HAP-1 (cell line): ENCODE measurements at regions not wholly inside any gene's neighbourhood (a gene's known extent, or its start where the extent isn't known, plus 50 kb on each side); places are given as distances from the start of the nearest gene placed in this dataset.

Experiments
- DNase-seq, 2 experiments: peaks; one replicate each; pipeline ENCODE4 v3.0.0-alpha.2; 2016 to 2020; ENCODE audit warnings: low spot score in 2 of 2
- H3K27me3 ChIP-seq: fragments of 250-450 bp; sonication (Bioruptor Pico); 2 replicates; pipeline ENCODE4 v1.5.1; 2020; ENCODE audit warnings: low read depth, mild to moderate bottlenecking, moderate library complexity
- H3K36me3 ChIP-seq: fragments of 250-450 bp; sonication (Bioruptor Pico); replicated peaks from 2 replicates; pipeline ENCODE4 v1.5.1; 2020; ENCODE audit warnings: mild to moderate bottlenecking
- H3K4me1 ChIP-seq: fragments of 250-450 bp; sonication (Bioruptor Pico); 2 replicates; pipeline ENCODE4 v1.5.1; 2020; ENCODE audit warnings: mild to moderate bottlenecking
- H3K4me3 ChIP-seq: fragments of 250-450 bp; sonication (Bioruptor Pico); 2 replicates; pipeline ENCODE4 v1.5.1; 2020; ENCODE audit warnings: mild to moderate bottlenecking, moderate library complexity
- H3K9me3 ChIP-seq: fragments of 250-450 bp; sonication (Bioruptor Pico); 2 replicates; pipeline ENCODE4 v1.5.1; 2020; ENCODE audit warnings: mild to moderate bottlenecking, moderate library complexity
- in situ Hi-C: fragments of 300-500 bp; cut with MboI; formaldehyde crosslinking; loops from 3 replicates; pipeline ENCODE4 v1.14.3; 2020; ENCODE audit warnings: low sequenced_read_pairs, inconsistent platforms, mixed read lengths

DNA sequence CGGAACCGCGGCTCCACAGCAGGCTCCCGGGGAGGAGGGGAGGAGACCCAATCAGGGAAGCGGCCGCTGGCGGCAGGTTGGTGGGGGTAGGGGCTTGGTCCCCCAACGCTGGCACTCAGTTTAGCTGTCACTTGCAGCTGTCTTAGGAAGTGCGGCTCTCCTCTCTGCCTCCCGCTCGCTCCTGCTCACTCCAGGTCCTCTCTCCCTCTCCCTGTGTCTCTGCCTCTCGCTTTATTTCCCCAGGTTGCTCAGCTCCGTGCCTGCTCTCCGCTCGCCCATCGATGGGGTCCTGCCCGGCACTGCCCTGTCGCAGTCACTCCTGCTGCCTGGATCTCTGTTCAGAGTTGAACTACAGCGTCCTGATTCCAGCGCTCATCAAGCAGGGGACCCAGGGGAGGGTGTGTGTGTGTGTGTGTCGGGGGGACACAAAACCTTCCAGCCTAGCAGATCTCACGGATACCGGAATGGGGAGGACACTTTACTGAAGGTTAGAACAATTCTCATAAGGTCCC, 145.6 kb downstream of the ENGASE start:
- Histone ChIP-seq H3K36me3 (no peaks in the 10 kb centered on the region), H3K27me3 (peaks cover 43% of the 10 kb centered on the region), H3K4me3 (no peak overlapping the region), H3K9me3 (no peaks in the 10 kb centered on the region), H3K4me1 (no peaks in the 10 kb centered on the region)
- in situ Hi-C loops: no loop called here
- DNase-seq: no peak

DNA sequence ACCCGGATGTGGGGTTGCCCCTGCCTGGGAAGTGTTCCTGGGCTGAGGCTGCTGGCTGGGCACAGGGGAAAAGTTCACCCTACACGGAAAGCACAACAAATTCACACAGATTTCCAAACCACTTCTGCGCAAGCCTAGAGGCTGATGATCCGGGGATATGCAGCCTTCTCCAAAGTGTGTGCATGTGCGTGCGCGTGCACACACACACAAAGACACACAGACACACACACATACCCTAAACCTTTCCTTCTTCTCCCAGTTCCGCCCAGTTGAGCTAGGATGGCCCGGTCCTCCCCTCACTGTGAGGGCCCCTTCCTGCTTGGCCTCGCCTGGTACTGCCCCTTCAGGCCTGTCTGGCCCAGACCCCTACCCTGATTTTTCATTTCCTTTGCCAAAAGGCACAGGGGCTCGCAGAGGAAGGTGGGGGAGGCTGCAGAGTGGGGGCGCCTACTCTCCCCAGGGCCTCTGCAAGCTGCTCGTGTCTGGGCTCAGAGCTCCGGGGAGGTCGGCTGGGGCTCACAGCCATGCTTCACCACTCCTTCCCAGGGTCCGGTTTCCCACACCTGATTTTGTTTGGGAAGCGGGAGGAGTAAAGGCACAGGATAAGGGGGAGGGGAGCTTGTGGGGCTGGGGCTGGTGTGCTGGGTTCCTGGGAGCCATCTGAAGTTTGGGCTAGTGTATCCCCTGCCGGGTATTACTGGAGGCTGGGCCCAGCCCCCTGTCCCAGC, 144.7 kb downstream of the ENGASE start:
- no peak for DNase-seq
- in situ Hi-C loops: no loop called here
- Histone ChIP-seq H3K36me3 (no peaks in the 10 kb centered on the region), H3K27me3 (peaks cover 51% of the 10 kb centered on the region), H3K4me3 (no peak overlapping the region), H3K9me3 (no peaks in the 10 kb centered on the region), H3K4me1 (no peaks in the 10 kb centered on the region)

DNA sequence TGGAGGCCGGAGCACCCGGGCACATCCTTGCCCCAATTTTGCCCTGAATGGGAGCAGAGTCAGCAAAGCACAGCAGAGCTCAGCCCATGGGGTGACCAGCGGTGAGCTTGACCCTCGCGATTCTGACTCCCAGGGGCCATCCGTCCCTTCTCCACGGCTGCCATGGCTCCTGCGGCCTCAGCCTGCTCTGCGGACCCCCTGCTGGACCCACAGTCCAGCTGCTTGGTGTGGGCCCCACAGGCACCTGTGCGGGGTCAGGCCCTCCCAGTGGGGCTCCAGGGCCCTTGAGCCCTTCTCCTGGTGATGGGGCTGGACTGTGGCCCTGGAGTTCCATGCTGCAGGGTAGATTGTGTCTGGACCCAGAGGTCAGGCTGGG, 144.2 kb downstream of the ENGASE start:
- DNase-seq: no peak
- Histone ChIP-seq H3K4me1 (no peaks in the 10 kb centered on the region), H3K36me3 (no peaks in the 10 kb centered on the region), H3K9me3 (no peaks in the 10 kb centered on the region), H3K4me3 (no peak overlapping the region), H3K27me3 (peaks cover 51% of the 10 kb centered on the region)
- in situ Hi-C loops: no loop called here

DNA sequence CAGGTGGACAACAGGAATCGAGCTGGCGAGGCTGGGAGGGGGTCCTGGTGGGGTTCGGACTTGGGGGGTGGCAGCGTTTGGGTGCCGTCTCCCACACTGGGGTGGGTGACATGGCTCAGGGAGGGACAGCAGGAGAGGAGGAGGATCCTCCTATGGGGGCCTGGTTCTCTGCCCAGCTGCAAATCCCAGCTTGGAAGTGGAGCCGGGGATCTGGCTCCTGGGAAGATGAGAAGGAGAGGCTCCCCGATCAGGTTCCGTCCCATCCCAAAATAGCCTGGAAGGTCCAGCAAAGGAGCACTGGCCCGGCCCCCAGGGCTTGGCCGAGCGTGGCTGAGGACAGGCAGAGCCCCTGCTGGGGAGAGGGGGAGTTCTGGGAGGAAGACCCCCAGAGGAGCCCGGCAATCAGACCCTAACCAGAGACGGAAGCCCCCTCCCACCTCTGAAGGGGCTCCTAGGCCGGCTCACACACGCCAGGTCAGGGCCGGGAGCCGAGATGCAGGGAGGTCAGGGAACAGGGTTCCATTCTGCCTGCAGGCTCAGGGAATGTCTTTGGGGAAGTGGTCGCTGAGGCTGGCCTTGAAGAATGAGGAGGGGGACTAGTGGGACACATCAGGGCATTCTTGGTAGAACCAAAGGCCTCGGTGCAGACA, 143.7 kb downstream of the ENGASE start:
- Histone ChIP-seq H3K4me1 (no peaks in the 10 kb centered on the region), H3K27me3 (peaks cover 48% of the 10 kb centered on the region), H3K36me3 (no peaks in the 10 kb centered on the region), H3K9me3 (no peaks in the 10 kb centered on the region), H3K4me3 (no peak overlapping the region)
- in situ Hi-C loops: no loop called here
- no peak for DNase-seq

DNA sequence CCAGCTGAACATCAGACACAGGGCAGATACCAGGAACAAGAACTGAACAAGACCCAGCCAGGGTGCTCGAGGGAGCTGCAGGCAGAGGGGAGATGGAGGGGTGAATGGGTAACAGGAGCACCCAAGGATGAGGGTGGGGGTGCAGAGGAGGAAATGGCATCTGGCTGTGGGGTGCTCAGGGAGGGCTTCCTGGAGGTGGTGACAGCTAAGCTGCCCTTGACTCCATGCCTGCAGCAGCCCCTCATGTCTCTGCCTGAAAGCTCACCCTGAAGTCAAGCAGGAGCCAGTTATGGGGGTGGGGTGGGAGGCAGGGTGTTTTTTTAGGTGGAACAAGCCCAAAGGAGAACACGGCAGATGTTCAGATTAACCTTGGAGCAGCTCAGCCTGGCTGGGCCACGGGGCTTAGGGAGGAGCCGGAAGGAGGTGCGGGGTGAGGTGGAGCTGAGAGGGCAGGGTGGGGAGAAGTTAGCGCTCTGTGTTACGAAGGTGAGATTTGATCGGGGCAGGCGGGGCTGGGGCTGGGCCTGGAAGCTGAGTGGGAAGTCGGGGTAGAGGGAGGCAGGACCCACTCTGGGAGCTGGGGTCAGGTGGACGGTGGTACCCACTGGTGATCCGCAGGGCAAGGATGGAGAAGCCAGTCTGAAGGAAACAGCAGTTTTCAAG, 143.0 kb downstream of the ENGASE start:
- no peaks in the 10 kb centered on the region for H3K4me1 ChIP-seq
- H3K36me3 ChIP-seq: no peaks in the 10 kb centered on the region
- peaks cover 50% of the 10 kb centered on the region for H3K27me3 ChIP-seq

DNA sequence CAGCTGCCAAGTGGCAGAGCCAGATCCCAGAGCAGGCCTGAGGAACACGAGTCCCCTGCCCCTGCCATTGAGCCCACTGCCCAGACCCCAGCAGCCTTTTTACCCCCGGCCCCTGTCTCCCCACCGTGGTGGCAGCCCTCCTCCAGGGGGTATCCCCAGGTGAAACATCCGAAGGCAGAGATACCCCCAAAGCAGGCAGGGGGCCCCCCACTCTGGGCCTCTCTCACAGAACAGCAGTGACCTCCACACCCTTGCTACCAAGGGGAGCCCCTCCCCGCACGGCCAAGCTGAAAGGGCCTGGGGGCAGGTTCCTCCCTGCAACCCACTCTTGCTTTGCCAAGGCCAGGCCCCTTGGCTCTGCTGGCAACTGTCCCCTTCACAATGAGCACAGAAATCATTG, 142.2 kb downstream of the ENGASE start:
- no peaks in the 10 kb centered on the region for H3K9me3 ChIP-seq
- H3K36me3 ChIP-seq: no peaks in the 10 kb centered on the region
- peaks cover 58% of the 10 kb centered on the region for H3K27me3 ChIP-seq
- in situ Hi-C loops: no loop called here
- H3K4me1 ChIP-seq: no peaks in the 10 kb centered on the region
- no peak for DNase-seq
- no peak overlapping the region for H3K4me3 ChIP-seq

More for the DNA sequence above, 143.0 kb downstream of the ENGASE start:
- in situ Hi-C loops: no loop called here
- Histone ChIP-seq H3K9me3 (no peaks in the 10 kb centered on the region), H3K4me3 (no peak overlapping the region)
- DNase-seq: no peak

DNA sequence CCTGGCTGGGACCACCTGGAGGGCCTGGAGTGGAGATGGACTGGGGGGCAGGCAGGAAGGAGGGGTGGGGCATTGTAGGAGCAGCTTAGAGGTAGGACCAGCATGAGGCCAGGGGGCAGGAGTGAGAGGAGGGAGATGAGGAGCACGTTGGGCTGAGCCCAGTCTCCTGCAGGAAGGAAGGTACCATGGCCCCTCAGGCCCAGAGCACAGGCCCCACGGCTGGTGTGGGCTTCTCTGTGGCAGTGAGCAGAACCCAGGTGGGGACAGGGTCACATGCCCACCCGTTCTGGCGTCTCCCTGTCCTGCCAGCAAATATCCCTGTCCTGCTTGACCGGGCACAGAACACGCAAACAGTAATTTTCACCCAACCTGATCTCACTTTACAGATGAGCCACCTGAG, 141.8 kb downstream of the ENGASE start:
- Histone ChIP-seq H3K36me3 (no peaks in the 10 kb centered on the region), H3K27me3 (peaks cover 59% of the 10 kb centered on the region), H3K4me1 (no peaks in the 10 kb centered on the region), H3K9me3 (no peaks in the 10 kb centered on the region), H3K4me3 (no peak overlapping the region)
- DNase-seq: no peak
- in situ Hi-C loops: no loop called here

DNA sequence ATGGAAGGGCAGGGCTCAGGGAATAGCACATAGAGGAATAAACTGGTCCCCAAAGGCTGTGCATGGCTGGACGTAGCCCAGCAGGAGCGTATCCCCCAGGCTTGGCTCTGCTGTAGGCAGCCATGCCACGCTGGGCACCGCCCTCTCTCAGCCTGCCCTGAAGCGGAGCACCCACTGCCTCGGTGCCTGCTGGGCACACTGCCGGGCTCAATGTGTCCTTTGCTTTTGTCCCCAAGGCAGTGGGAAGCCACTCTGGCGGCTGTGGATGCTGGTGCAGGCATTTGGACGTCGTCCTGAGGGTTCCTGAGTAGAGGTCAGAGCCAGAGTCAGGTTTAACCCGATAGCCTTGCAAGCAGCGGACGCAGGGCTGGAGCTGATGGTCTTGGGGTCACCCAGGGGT, 141.0 kb downstream of the ENGASE start:
- peaks cover 59% of the 10 kb centered on the region for H3K27me3 ChIP-seq

DNA sequence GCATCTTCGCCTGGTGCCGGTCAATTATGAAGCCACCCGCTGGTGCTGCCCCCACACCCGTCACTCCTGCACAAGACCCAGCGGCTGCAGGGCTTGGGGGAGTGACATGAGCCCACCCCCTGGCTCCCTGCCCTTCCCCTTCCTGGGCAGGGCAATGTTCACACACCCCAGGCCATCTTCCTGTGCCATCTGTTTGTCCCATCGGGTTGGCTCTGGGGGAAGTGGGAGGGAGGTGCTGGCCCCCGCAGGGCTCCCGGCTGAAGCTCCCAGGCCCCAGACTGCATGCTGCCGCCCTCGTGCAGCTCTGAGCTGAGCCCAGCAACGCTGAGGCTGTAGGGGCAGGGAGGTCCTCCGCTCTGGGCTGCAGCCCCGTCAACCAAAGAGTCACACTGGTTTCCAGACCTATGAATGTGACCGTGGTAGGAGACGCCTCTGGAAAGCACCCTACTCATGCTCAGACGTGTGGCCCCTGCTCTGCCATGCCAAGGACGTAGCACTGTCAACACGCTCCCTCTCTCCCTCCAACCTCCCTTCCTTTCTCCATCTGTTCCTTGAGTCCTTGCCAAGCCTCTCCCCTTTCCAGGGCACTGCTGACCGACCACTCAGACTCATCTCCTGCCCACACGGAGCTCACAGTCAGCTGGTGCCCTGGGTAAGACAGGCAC, 140.4 kb downstream of the ENGASE start:
- no peak for DNase-seq
- Histone ChIP-seq H3K27me3 (peaks cover 59% of the 10 kb centered on the region), H3K9me3 (no peaks in the 10 kb centered on the region), H3K36me3 (no peaks in the 10 kb centered on the region), H3K4me1 (no peaks in the 10 kb centered on the region), H3K4me3 (no peak overlapping the region)
- in situ Hi-C loops: no loop called here

More for the DNA sequence above, 141.0 kb downstream of the ENGASE start:
- no peak for DNase-seq
- Histone ChIP-seq H3K9me3 (no peaks in the 10 kb centered on the region), H3K4me1 (no peaks in the 10 kb centered on the region), H3K36me3 (no peaks in the 10 kb centered on the region), H3K4me3 (no peak overlapping the region)
- in situ Hi-C loops: no loop called here

DNA sequence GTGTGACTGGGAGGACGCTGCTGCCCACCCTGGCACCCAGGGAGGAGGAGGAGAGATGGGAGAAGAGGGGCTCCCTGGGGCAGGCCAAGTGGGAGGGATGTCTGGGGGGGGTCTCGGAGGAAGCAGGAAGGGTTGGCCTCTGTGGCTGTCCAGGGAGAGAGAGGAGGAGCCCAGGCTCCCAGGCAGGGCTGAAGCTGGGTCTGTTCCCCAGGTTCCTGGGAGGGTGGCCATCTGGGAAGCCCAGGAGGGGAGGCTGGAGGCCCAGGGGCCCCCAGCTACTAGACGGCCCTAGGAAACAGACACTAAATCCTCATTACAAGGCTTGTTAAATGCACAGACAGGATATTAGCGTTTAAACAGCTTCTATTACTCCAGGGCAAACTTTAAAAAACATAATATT, 139.8 kb downstream of the ENGASE start:
- H3K36me3 ChIP-seq: no peaks in the 10 kb centered on the region
- DNase-seq: no peak
- in situ Hi-C loops: no loop called here
- no peaks in the 10 kb centered on the region for H3K4me1 ChIP-seq
- H3K27me3 ChIP-seq: peaks cover 61% of the 10 kb centered on the region
- no peak overlapping the region for H3K4me3 ChIP-seq
- no peaks in the 10 kb centered on the region for H3K9me3 ChIP-seq

DNA sequence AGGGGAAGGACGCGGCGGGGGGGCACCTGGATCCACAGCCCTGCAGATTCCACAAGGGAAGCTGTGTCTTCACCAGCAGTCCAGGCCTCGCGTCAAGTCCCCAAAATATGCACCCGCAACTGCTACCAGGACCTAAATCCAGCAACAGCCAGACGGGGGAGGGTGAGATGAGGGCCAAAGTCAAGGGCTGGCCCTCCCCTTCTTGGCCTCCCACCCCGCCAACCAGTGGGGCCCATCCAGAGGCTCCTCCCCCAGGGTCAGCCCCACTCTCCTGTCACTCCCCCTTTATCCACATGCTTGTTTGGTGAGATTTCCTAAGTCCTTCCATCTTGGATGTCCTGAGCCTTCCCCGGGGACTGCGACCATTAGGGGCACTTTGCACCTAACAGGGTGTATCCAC, 138.7 kb downstream of the ENGASE start:
- H3K9me3 ChIP-seq: no peaks in the 10 kb centered on the region
- H3K4me1 ChIP-seq: no peaks in the 10 kb centered on the region
- in situ Hi-C loops: no loop called here
- H3K27me3 ChIP-seq: peaks cover 53% of the 10 kb centered on the region
- H3K36me3 ChIP-seq: no peaks in the 10 kb centered on the region
- H3K4me3 ChIP-seq: no peak overlapping the region
- DNase-seq: no peak

DNA sequence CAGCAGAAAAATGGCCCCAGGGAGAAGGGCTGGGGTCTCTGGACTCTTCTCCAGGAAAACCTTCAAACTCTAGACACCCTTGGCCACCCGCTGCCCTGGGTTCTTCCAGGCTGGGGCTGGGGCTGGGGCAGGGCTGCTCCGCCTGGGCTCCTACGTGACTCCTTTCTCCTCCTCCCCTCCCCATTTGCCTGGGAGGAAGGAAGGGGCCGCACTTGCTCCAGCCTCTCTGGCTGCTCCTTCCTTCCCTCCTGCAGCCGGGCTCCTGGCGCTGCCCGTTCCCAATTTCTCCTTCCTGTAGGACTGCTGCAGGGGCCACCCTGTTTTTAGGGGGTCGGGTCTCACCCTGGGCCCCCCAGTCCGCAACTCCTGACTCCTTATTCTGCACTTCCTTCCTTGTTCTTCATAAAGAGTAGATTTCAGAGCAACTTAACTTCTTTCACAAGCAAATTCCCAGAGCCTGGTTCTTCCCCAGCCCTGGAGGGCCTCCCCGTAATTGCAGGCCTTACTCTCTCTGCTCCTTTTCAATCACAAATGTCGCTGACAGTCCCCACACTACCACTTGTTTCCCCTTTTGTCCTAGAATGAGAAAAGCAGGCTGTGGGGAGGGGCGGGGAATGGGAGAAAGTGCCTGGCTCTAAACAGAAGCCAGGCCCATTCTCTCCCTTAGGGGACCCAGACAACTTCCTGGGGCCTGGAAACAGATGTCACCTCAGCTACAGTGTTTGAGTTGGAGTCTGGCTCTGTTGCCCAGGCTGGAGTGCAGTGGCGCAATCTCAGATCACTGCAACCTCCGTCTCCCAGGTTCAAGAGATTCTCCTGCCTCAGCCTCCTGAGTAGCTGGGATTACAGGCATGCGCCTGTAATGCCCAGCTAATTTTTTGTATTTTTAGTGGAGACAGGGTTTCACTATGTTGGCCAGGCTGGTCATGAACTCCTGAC, 137.8 kb downstream of the ENGASE start:
- Histone ChIP-seq H3K36me3 (no peaks in the 10 kb centered on the region), H3K27me3 (peaks cover 61% of the 10 kb centered on the region), H3K9me3 (no peaks in the 10 kb centered on the region), H3K4me1 (no peaks in the 10 kb centered on the region), H3K4me3 (no peak overlapping the region)
- in situ Hi-C loops: no loop called here
- DNase-seq: no peak
